HG02884 (cell line): ENCODE measurements at regions not wholly inside any gene's neighbourhood (a gene's known extent, or its start where the extent isn't known, plus 50 kb on each side); places are given as distances from the start of the nearest gene placed in this dataset.

Source experiments
- ATAC-seq: cut with Tn5 transposase; IDR thresholded peaks from one replicate; pipeline ENCODE4 v1.9.1; 2021; ENCODE audit warnings: mild to moderate bottlenecking, moderate library complexity; ENCODE audit not compliant: unreplicated experiment

GRCh38 chr10:6660460-6660859, 80.4 kb upstream of the PRKCQ start:
- no peak for ATAC-seq

- no peak for ATAC-seq
Measured at GRCh38 chr10:6659451-6659850, 79.4 kb upstream of the PRKCQ start.

GRCh38 chr10:6657669-6658068, 77.6 kb upstream of the PRKCQ start:
- ATAC-seq: no peak

- ATAC-seq: no peak
Measured at GRCh38 chr10:6657196-6657595, 77.1 kb upstream of the PRKCQ start.

GRCh38 chr10:6654571-6654970, 74.5 kb upstream of the PRKCQ start:
- no peak for ATAC-seq

- ATAC-seq: no peak
Measured at GRCh38 chr10:6650586-6650985, 70.5 kb upstream of the PRKCQ start.

GRCh38 chr10:6649903-6650302, 69.8 kb upstream of the PRKCQ start:
- ATAC-seq: no peak

GRCh38 chr10:6648894-6649720, 69.0 kb upstream of the PRKCQ start:
- ATAC-seq: no peak

GRCh38 chr10:6647811-6648526, 67.9 kb upstream of the PRKCQ start:
- no peak for ATAC-seq

GRCh38 chr10:6643962-6644361, 63.9 kb upstream of the PRKCQ start:
- no peak for ATAC-seq

- ATAC-seq: no peak
Measured at GRCh38 chr10:6642876-6643275, 62.8 kb upstream of the PRKCQ start.

GRCh38 chr10:6640433-6641040, 60.5 kb upstream of the PRKCQ start:
- ATAC-seq: no peak

GRCh38 chr10:6637053-6637452, 57.0 kb upstream of the PRKCQ start:
- ATAC-seq: no peak

GRCh38 chr10:6635784-6636183, 55.7 kb upstream of the PRKCQ start:
- ATAC-seq: no peak
